Dermis microvascular lymphatic vessel endothelial cell (primary cell): ENCODE measurements at regions not wholly inside any gene's neighbourhood (a gene's known extent, or its start where the extent isn't known, plus 50 kb on each side); places are given as distances from the start of the nearest gene placed in this dataset.

ENCODE experiments used
- DNase-seq, 2 donors: peaks; one replicate each; pipeline versions ENCODE4 v3.0.0 to v3.0.0-alpha.2; 2010; ENCODE audit warnings: low read depth in 2 of 2

DNA sequence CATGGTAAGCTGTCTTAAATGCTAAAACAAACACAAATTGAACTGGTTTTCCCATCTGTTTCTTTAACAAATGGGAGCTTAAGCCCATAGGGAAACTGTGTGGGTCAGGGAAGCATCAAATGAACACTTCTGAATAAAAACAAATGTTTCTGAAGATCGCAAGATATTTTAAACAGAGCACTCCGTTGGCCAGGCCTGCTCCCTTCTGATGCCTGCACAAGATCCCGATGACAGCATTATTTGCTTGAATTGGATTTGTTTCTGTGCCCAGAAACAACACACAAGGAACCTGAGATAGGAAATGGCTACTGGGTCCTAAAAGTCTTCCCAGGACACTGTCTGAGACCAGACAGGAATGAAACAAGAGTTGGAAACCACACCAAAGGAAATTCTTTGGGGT is 425.8 kb upstream of the ZFHX3 start:
- DNase-seq: no peak

DNA sequence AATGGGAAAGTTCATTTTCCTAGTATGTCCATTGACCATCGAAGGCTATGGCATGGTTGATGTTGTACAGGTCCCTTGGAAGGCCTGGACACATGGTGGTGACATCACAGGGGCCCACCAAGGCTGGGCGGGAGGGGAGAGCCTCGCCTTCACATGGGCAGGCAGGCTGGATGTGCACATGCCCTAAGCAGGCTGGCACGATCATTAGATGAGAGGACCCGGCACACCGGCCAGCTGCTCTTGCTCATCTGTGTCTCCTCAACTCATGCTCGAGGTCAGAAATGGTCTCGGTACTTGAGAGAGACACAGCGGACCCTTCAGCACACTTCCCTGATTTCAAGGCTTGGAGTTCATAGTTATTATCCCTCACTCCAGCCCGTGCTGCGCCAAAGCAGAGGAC is 416.9 kb upstream of the ZFHX3 start:
- DNase-seq: no peak

DNA sequence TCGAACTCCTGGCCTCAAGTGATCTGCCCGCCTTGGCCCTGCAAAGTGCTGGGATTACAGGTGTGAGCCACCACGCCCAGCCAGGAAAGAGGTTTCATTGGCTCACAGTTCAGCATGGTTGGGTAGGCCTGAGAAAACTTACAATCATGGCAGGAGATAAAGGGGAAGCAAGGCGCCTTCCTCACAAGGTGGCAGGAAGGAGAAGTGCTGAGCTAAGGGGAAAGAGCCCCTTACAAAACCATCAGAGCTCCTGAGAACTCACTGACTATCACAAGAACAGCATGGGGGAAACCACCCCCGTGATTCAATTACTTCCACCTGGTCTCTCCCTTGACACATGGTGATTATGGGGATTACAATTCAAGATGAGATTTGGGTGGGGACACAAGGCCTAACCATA is 411.7 kb upstream of the ZFHX3 start:
- DNase-seq: no peak

DNA sequence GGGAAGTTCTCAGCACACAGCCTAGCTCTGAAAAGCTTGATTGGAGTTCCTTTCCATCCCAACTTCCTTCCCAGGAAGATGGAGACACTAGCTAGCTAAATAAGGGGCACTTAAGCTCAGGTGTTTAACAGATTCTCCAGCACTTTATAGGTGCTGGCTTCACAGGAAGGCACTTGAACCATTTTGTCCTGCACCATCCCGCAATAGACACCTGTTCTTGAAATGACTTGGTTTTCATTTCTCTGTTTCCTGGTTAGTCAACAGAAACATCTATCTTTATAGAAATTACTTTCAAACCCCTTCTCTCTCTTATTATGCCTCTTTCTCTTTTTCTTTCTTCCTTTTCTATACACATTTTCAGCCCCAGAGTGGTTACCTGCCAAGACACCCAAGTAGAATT is 409.9 kb upstream of the ZFHX3 start:
- no peak for DNase-seq

DNA sequence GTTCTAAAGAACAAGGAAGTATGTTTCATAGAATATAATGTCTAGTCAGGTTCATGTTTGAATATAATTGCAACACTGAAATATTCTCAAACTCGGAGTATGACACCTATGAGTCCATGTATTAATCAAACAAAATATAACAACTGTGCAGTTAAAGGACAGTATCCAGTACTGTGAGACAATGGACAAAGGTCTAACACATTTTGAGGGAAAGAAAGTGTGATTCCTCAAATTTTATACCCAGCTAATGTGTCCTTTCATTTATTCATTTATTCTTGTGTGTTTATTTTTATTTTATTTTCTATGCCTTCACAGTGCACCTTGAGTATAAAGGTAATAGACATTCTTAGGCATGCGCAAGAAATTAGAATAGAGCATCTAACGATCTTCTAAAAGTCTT is 401.0 kb upstream of the ZFHX3 start:
- DNase-seq: no peak

DNA sequence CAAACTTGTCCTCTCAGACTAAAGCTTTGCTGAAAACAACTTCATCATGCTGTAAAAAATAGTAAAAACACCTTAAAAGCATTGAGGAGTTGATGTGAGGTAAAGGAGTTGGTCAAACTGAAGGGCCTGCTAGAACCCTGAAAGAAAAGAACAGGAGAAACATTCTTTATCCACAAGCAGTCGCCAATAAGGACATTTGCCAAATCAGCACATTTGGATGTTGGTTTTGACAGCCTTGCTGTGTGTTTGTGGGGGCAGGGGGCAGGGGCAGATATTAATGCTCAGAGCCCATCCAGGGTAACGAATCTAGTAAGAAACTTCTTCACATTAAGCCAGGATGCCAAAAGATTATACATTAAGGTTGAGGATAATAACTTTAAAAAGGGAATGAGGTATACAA is 399.9 kb upstream of the ZFHX3 start:
- no peak for DNase-seq

DNA sequence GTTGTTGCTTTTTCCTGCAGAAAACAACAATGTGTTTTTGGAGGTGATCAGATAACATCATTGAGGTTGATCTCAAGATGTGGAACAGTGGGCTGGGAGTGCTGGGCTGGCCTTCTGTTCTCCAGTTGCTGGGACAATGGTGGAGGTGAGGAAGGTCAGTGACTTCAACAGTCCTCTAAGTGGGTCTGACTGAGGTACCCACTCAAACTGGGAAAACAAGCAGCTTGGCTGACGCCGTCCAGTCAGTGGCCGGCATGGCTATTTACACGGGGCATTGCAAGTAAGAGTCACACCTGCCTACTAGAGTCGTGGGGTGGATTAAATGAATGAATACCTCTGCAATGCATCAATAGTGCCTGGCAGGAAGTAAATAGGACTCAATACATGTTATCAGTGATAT is 386.7 kb upstream of the ZFHX3 start:
- no peak for DNase-seq

DNA sequence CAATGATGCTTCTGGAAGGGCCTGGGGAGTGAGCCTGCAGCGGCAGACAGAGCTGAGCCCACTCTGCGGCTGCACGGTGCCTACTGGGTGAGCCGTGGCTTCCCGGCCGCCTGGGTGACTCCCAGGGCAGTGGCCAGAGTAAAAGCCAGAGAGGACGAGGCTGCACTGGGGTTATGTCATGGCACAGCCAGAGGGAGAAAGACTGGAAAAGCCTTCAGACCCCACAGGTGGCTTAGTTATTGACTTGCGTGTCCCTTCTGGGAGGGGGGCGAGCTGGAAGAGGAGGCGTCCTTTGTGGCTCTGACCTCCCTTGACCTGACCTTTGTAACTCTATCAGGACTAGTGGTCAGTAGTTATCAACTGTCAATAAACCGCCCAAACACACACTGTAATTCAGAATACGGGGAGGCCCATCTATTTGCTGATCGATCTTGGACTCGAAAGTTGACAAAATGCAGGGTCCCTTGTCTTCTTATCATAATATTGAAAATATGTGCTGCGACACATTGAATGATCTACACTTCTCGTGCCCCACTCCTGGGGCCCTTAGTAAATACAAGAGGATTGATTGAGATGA is 385.9 kb upstream of the ZFHX3 start:
- DNase-seq: no peak

DNA sequence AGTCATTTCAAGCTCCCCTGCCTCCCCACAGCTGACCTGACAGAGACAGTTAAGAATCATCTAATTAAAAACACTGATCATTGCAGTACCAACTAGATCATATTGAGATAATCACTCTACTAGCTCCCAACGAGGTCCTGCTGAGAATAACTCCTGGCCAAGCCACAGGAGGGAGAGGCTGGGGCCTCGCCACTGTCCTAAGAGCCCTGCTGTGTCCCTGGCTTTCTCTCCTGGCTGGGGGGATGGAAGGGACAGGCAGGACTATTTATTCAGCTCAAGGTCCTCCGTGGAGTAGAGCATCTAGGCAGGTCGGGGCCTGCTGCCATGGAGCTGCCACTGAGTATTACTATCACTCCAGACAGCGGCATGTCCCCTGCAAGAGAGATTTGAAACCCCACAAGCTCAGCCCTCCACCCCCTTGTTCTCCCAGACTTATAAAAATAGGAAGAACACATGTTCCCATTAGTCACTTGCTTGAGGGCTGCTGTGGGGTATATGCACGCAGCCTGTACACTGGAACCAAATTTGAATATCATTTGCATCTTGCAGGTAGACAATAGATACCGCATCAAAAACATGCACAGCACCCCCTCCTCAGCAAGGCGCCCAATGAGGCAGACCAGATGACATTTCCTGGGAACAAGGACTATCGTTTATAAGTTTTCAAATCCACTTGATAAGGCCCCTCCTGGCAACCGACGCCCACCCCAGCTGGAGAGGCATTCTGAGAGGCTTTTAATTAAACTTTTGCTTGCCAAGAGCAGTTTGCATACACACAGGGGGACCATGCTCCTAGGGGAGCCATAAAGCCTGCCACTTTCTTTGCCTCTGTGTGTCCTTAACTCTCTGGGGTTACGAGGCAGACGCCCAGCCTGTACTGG is 385.2 kb upstream of the ZFHX3 start:
- DNase-seq: no peak

DNA sequence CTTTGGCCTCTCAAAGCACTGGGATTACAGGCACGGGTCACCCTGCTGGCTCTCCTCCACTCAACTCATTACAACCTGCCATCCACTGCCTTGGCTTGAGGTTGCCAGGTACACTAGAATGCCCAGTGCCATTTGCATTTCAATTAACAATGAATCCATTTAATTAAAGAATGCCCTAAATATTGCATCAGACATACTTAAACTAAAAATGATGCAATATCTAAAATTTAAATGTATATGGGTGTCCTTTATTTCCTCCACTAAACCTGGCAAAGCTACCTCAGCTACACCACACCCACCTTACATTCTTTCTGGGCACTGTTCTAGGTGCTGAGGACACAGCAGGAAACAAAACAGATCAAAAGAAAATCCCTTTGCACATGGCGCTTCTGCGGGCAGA is 382.2 kb upstream of the ZFHX3 start:
- DNase-seq: no peak

DNA sequence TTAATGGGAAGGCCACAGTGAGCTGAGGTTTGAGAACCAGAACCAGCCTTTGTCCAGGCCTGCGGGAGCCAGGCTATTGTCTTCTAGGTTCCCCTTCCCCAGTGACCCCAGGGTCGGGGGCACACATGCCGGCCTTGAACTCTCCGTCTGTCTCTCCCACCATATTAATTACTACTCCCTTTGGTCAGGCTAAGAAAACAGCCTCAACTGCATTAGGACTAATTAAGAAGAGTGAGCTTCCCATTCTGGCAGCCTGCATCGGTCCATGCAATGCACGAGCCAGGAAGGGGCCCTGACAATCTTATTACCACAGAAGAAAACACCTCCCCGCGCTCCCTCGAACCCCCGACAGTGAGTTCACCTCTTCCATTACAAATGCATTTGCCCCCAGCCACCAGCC is 380.2 kb upstream of the ZFHX3 start:
- DNase-seq: no peak

DNA sequence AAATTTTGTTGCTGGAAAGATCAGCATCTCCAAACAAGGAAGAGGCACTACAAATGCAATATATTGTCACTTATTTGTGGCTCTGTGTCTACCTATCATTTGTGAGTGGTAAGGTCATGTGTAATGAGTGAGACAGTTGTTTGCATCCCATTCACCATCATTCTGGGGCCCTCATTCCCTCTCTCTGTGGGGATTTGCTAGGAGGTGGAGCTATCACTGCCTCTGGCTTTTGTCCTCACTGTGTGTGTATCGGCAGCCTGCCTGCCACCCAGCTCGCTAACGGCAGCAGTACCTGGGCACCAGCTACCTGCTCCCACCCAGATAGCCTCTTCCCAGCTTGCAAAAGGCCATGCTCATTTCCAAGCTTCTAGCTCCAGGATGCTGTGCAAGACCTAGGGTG is 379.2 kb upstream of the ZFHX3 start:
- DNase-seq: no peak

DNA sequence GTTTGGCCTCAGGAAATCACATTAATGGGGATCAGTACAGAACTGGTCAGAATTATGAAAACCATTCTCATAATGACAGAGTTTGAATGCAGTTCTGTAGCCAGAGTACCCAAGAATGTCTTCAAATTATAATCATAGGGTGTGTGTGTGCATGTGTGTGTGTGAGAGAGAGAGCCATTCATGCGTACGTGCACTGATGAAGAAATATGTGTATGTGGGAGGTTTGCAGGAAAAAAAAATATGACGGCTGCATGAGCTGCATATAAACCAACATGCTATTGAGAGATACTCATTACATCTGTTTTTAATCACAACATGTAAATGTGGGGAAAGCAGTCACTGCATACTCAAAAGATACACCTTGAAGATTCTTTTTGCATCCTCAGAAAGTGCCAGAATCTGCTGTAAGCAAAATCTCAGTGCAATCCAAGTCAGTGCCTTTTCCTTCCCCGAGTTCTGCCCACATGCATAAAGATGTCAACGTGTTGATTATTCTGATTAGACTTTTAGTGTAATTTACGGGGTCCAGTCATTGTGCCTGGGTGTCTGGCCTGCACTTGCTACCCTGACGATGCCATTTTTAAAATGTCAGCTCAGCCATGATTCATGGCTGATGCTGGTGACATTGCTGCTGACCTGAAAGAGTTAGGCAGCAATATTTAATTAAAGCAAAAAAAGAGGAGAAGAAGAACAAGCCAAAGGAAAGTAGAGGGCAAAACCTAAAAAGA is 378.7 kb upstream of the ZFHX3 start:
- DNase-seq: no peak

DNA sequence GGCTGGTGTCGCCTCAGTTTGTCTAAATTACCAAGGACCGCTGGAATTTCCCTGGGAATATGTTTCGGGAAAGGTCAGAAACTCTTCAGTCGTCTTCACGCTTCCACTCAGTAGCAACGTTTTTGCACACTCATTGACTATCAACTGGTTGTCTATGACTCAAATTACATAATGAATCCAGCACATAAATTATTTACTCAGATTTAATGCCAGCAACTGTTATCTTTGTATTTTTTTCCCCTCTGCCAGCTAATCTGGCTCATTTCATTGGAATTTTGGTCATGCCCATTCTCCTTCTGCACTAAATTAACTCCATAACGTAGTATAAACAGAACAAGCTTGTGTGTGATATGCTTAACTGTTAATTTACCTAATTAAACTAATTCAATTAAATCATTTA is 372.7 kb upstream of the ZFHX3 start:
- no peak for DNase-seq

DNA sequence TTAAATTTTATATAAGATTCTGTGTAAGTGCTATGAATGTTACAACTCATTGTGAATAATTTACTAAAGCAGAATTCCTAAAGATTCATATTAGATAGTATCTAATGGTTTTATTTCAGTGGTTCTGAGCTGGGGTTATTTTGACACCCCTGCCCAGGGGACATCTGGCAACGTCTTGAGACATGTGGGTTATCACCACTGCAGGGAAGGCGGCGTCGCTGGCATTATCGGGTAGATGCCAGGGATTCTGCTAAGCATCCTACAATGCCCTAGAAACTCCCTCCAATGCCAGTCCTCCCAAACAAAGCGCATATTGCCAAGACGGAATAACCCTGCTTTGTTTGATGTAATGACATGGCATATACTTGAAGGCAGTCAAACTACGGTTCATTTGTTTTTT is 372.3 kb upstream of the ZFHX3 start:
- DNase-seq: no peak

DNA sequence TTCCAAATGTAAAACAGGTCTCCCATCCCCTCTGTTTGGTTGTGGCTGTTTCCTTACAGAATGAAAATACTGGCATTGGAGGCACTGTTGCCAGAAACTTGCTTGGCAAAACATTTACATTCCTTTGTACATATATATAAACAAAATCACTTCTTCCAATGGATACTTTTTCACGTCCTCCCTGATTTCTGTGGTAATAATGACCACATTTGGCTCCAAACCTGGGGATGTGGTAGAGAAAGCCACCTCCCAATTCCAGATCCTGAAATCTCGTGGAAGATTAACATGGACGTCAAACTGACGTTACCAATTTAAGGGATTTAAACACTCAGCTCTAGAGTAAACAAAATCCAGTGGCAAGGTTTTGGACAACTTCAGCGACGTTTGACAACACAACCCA is 370.8 kb upstream of the ZFHX3 start:
- DNase-seq: no peak

DNA sequence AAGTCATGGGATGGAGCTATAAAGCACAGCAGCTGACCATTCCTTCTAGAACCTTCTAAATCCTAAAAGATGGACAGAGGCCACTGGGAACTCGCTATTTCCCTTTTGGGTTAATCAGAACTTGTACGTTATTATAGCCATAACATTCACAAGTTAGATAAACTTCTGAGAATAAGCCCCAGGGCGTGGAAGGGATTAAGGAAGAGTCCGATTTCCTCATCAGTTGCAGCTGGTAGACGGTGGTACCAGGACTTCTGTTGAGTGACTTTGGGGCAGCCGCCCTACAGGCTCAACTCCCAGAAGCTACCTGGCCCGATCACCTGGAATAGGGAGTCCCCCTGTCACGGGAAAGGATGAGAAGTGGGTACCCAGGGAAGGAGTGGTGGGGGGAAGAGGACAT is 370.1 kb upstream of the ZFHX3 start:
- no peak for DNase-seq

DNA sequence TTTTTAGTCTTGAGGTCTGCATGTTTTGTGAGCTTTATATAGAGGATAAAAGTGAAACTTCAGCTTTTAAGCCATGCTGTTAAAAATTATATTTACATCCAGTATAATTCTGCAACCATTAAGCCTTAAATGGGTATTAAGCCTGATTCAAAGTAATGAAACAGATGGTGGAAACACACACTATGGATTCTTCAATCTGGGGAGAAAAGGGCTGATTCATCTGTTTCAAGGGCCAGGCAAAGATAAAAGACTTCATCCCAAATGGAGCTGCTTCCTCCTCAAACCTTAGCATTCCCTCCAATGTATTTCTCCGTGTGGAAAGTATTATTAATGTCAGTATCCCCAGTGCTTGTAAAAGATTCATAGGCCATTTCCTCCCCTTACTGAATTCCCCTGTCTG is 367.4 kb upstream of the ZFHX3 start:
- no peak for DNase-seq

DNA sequence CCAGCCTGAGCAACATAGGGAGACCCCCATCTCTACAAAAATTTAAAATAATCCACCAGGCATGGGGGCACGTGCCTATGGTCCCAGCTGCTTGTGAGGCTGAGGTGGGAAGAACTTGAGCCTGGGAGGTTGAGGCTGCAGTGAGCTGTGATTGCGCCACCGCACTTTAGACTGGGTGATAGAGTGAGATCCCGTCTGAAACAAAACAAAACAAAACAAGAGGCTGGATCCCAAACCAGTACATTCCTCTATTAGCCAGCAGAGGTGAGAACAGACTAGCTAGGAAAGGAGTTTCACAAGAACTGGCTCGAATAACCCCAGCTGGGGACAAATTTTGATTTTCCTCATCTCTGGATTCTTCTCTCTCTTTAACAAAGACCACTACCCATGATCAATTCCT is 366.7 kb upstream of the ZFHX3 start:
- no peak for DNase-seq

DNA sequence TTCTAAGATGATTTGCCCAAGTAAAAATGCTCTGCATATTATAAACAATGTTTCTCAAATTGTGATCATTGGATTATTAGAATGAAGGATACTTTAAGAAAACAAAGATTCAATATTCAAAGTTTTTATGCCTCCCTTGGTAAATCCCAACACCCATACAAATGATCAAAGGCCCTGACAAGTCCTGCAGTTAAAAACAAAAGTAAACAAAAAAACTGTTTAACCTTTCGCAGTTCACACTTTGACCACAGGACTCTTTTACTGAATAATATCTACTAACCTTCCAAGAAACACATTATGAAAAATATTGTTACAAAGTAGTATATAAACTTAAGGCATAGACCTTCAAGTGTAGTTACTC is 365.9 kb upstream of the ZFHX3 start:
- DNase-seq: no peak

DNA sequence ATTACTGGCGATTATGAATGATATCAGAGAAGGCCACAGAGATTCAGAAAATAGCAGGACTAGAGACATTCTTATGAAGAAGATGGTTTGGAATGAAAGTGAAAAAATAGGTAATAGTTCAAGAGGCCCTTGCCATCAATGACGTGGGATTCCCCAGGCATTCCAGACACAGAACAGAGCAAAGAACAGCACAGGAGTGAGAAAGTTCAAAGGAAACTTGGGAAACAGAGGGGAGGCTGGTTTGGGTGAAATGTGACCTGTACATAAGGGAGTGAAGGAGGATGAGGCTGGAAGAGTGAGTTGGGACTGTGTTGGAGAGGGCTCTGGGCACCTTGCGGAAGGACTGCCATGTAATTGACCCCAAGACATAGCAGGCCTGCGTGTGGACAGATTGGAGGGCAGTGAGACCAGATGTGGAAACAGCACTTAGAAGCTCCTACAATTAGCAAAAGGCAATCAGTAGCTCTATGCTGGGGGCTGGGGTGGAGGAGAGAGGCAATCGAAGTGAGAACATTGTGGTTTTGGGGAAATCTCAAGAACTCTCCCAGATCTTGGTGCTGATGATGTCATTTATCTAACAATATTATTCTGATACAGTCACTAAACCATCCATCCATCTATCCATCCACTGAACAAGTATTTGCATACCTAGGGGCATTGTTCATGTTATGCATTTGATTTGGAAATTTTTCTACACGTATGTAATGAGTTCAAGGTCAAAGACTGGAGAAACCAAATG is 365.3 kb upstream of the ZFHX3 start:
- DNase-seq: no peak

DNA sequence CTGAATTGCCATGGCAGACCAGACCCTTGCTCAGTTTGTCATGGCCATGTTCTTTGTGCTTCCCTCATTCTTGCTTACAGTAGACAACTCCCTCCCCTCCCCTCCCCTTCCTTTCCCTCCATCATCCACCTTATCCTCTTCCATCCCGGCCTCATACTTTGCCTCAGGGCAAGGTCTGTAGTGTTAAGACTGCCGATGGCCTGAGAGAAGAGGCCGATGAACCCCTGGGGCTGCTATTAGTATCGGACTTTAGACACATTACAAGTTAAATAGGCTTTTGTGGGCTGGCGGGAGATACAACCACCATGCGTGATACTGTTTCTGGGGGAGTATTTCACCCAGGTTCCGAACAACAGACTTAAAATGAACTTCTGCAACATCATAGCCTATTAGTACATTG is 364.5 kb upstream of the ZFHX3 start:
- no peak for DNase-seq
